ENCODE measurements at regions not wholly inside any gene's neighbourhood (a gene's known extent, or its start where the extent isn't known, plus 50 kb on each side); places are given as distances from the start of the nearest gene placed in this dataset.

DNA sequence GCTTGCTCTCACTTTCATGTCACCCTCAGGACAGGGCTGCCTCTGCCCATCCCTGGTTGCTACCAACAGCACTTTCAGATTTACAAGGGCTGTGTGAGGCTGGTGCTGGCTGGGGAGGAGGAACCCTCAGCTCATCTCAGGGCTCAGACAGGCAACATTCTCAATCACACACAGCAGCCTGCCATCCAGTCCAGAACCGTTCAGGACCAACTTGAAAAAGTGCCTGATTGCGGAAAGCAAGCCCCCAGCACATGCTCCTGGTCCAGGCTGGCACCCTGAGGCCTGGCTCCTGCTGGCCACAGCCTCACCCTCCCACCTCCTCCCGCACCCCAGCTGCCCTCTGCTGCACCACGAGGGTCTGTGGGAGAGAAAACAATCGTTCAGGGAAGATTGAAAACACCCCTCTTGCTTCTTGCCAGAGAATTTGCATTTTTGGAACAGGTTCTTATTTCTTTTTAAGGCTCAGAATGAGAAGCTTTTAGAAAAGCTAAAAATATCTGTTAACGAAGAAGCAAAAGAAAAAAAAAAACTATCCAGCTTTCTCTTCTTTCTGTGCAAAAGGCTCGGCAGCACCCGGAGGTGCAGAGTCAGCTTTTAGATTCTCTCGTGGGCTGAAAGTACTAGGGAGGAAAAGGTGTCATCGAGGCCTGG is 403.8 kb upstream of the ID2 start:
- DNase-seq (ENCODE audit: low read depth in 2 of 2): no peak

DNA sequence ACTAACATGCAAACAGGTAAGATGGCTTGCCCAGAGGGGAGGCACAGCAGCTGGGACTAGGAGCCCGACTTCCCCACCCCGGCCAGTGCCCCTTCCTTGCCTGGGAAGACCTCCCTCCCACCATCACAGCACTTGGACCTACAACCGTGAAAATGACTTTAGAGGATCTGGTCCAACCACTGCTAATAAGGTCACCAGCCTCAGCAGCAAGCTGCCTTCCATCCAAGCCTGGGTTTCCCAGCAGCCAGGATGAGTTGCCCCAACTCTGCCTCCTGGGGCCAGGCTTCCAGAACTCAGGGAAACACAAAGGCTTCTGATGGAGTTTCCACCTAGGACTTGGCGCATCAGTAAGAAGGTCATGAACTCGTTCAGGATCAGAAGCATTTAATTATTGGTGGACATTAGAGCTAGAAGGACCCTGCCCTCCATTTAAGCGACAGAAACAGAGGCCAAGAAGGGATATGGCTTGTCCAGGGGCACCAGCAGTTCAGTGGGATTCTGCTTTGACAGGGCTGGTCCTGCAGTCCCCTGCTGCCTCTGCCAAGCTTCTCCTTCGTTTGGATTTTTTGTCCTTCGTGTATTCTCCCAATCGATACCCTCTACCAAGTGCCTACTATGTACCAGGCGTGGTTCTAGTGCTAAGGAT is 403.0 kb upstream of the ID2 start:
- no peak for DNase-seq (ENCODE audit: low read depth in 2 of 2)

DNA sequence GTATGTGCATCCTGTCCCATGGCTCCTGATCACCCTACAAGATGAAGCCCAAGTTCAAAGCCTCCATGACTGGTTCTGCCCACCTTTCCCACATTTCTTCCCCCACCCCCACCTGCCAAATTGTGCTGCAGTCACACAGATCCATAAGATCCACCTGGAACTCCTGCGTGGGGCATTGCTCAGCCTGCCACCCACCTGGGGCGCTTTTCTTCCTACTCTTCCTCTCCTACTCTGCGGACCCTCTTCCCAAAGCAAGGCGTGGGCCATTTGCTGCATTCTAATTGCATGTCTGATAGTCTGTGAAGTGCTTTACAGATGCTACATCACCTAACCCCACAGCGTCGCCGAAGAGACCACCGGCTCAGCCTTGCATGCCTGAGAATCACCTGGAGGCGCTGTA is 402.4 kb upstream of the ID2 start:
- DNase-seq (ENCODE audit: low read depth in 2 of 2): no peak

DNA sequence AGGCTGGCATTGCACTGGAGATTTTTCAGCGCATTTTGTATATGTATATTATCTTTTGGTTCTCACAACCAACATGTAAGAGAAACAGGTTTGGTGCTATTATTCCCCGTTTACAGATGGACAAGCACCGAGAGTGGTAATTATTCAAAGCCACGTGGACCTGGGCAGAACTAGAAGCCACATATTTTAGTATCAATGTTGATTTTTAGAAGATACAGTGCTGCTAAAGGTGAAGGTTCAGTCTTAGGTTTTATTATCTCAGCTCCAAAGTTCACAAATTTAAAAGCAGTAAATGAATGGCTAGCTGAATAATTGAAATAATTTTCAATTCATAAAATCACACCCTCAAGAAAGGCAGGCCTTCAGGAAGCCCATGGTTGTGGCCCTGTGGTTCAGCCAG is 400.6 kb upstream of the ID2 start:
- DNase-seq (ENCODE audit: low read depth in 2 of 2): no peak

DNA sequence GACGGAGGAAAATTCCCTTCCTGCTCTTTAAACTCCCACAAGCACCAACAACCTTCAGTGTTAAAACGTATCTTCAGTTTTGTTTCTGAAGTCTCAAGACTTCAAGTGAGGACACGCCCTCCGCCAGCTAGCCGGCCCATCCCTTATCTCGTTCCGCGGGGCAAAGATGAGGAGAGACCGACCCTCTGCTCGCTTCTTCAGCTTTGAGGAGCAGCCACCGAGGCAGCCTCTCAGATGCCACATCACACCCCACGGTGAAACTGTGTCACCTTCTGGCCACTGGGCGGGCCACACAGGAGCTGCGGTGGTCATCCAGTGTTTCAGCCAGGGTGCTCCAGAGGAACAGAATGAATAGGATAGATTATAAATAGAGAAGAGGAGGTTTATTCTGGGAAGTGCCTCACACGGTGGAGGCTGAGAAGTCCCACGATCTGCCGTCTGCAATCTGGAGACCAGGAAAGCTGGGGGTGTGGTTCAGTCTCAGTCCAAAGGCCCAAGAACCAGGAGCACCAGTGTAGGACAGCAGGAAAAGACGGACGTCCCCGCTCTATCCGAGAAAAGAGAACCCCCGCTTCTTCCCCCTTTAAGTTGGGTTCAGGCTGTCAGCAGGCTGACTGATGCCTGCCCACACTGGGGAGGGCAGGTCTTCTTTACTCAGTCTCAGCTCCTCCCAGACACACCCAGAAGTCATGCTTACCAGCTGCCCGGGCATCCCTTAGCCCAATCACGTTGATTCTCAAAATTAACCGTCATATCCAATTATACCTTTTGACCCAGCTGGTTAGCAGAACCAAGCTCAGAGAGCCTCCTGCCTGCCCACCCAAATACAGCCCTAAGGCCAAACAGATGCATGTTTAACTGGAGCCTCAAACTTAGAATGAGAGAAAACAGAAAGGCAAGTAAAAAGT is 399.7 kb upstream of the ID2 start:
- DNase-seq (ENCODE audit: low read depth in 2 of 2): no peak

DNA sequence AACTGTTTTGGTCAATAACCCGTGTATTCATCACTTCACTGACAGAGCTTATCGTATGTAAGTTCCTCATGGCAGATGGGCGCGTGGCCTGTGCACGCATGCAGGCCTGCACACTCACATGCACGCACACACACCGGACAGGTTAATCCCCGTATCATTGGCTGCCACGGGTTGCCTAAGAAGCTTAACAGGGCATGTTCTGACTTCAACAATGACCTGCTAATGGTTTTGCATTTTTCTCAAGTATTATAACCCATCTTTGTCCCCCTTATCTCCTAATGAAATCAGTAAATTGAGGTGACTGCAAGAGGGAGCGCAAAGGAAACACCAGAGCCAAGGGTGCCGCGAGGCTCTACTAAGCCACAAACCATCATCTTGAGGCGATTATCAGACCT is 399.0 kb upstream of the ID2 start:
- DNase-seq (ENCODE audit: low read depth in 2 of 2): no peak

DNA sequence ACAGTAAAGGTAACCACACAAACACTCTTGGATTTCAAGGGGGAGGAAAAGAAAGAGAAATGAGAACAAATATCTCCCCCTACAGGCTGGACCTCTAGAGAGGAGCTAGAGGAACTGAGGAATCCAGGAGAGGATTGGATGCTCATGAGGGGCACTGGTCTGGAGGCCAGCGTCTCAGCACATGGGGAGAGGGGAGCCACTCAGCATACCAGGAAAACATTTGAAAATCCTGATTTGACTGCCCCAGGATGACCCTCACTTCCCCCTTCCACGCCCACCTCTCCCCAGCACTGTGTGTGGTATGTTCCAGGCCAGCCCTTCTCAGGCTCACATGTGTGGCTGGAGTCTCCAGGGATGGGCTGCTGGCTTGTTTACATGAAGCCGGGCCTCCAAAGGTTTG is 396.8 kb upstream of the ID2 start:
- DNase-seq (ENCODE audit: low read depth in 2 of 2): no peak

DNA sequence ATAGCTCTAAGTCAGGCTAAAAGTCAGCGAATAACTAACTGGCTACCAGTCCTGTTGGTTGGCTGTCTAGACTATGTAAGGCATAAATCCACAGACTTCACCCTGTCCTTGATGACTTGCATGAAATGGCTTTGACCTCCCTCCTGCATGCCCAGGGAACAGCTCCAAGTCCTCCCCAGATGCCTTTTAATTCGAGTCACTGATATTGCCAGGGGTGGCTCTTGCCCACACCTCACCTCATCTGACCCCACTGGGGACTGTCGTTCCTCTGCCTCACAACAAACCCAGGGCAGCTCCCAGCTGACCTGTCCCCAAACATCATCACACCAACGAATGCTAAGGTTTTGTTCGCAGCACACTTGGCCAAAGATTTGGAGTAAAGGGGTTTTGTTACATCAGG is 396.0 kb upstream of the ID2 start:
- no peak for DNase-seq (ENCODE audit: low read depth in 2 of 2)

DNA sequence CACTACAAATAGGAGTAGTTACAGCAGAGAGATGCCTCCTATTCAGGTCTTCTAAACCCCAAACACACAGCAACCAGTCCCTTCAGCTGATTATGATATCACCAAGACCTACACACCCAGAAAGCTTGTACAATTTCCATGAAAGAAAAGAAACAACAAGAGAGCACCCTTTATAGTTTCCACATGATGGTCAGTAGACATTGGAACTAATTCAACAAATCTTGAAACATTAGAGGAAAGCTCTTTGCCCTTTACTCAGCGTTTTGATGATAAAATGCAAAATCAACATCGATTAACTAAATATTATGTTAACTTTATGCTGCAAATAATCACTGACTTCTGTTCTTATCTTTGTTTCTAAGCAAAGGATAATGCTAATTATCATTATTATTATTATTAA is 393.6 kb upstream of the ID2 start:
- no peak for DNase-seq (ENCODE audit: low read depth in 2 of 2)

DNA sequence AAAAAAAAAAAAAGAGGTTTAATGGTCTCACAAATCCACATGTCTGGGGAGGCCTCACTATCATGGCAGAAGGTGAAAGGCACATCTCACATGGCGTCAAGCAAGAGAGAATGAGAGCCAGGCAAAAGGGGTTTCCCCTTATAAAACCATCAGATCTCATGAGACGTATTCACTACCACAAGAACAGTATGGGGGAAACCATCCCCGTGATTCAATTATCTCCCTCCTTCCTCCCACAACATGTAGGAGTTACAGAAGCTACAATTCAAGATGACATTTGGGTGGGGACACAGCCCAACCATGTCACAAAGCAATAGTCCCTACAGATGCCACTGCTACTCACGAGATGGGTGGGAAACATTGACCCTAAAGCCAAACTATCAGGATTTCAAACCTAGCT is 392.7 kb upstream of the ID2 start:
- no peak for DNase-seq (ENCODE audit: low read depth in 2 of 2)

DNA sequence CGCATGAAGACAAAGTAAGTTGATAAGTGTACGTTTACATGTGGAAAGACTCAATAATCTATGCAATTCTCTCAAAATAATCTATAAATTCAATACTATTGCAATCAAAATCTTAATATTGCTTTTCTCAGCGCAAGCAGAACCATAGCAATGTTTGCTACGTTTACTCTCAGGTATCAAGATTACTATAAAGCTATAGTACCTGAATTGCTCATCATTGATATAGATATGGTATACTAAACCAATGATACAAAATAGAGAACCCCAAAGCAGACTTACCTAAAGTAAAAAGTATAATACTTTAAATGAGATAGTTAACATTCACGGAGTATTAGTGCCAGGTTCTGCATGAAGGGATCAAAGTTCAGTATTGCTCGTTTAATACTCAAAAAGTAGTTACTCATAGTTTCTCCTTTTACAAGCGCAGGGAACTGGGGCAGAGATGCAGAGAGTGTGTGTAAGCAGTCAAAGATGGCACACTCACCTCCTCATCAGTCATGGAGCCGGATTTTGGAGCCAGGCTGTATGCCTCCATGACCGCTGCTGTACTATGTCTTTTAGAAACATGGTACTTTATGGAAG is 391.0 kb upstream of the ID2 start:
- no peak for DNase-seq (ENCODE audit: low read depth in 2 of 2)

DNA sequence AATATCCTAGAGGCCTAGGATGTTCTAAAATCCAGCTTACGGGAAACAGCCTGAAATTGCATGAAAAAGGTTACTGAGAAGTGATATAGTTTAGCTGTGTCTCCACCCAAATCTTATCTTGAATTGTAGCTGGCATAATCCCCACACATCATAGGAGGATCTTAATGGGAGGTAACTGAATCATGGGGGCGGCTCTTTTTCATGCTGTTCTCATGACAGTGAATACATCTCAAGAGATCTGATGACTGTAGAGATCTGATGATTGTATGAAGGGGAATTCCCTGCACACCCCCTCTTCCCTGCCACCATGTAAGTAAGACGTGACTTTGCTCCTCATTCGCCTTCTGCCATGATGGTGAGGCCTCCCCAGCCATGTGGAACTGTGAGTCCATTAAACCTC is 385.6 kb upstream of the ID2 start:
- DNase-seq (ENCODE audit: low read depth in 2 of 2): no peak

DNA sequence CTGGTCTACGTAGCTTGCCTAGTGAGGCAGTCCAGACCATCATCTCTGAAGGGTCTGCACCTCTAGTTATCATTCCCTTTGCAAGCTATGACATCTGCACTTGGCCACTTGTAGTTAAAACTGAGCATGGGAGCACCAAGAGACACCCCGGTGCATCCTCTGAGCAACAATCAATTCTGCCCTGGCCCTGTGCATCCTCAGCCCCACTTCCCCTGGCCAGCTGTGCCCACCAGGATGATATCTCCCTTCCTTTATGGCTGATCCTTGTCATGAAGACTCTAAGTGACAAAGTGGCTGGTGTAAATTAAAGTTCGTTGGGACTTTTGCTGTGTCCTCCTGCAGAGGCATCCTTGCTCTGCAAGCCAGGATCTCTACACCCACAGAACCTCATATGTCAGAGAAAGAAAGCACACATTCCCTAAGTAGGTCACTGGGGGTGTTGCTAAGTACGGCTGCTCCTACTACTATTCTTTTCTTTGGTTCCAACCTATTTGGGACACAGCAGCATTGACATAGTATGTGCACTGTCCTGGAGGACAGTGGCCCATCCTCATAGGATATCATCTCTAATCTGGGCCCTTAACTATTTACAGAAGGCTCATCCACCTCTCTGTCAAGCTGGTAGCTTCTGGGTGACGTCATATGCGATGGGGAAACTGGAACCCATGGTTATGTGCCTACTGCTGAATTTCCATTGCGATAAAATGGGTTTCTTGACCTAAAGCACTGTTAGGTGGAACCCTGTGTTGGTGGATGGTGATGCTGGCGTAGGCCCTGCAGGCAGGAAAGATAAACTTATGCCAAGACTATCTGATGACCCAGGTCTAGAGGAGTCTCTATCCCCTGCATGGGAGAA is 384.3 kb upstream of the ID2 start:
- DNase-seq (ENCODE audit: low read depth in 2 of 2): no peak

DNA sequence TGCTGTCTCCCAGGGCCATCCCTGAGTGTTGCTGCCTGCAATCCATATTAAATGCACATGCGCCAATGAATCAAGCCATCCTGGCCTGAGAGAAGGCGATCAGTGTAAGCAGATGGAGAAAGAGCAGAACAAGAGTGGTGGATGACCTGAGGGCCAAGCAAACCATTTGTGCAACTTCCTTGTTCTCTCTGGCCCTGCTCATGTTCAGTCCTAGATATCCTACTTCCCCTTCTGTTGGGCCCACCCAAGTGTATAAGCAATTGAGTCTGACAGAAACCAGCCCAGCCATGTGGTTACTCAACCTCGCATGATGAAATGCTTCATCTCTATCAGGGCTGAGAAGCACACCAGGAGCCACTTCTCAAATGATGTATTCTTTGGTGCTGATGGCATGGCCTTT is 383.1 kb upstream of the ID2 start:
- no peak for DNase-seq (ENCODE audit: low read depth in 2 of 2)

DNA sequence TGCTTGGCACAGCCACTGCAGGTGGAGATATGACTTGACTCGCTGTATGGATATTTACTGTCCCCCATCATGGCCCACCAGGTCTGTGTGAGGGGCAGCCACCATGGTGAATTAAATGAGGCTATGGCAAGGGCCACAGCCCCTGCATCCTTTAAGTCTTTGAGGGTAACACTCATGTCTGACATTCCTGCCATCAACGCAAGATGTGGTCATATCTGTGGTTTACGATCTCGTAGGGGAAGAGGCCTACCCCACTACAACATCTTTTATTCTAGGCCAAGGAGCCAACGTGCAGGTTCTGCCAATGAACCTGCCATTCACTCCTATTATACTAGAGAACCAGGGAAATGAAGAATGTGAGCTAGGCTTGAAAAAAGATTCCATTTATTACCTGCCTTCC is 381.6 kb upstream of the ID2 start:
- DNase-seq (ENCODE audit: low read depth in 2 of 2): no peak

DNA sequence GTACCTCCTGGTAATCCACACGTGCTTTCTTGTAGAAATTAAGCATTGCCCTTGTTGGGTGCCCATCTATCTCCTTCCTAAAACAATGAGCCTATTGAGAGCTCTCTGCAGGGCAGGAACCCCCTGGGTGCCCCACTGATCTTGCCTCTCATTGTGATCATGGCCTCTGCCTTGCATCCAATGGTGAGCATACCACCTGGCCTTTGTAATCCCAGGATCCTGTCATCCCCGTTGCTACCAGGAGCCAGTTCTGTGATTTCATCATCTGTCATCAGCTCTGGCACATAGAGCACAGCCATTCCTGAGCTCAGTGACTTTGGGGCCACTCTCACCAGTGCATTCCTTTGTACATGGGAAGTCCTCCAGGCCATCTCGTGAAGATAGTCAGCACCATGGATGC is 381.0 kb upstream of the ID2 start:
- no peak for DNase-seq (ENCODE audit: low read depth in 2 of 2)

DNA sequence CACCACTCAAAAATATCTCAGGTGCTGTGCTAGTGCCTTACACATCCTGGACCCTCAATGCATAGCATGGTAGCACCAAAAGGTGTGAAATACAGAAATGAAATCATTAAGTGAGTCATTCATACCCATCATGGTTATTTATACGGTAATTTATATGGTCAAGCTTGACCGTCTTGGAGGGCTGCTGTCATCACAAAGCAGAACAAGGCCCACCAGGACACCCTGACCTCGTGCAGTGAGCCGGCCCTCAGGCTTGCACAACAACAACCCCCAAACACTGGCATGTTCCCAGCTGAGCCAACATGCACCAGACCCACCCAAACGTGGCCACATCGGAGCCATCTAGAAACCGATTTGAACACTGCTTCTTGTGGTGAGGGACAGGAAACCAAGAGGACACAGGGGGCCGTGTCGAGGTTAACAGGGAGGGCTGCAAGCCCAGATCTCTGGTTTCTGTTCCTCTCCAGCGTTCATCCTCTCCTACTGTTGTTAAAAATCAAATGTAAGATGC is 378.5 kb upstream of the ID2 start:
- peak; percentile 60 to 72 for DNase-seq (ENCODE audit: low read depth in 2 of 2)

DNA sequence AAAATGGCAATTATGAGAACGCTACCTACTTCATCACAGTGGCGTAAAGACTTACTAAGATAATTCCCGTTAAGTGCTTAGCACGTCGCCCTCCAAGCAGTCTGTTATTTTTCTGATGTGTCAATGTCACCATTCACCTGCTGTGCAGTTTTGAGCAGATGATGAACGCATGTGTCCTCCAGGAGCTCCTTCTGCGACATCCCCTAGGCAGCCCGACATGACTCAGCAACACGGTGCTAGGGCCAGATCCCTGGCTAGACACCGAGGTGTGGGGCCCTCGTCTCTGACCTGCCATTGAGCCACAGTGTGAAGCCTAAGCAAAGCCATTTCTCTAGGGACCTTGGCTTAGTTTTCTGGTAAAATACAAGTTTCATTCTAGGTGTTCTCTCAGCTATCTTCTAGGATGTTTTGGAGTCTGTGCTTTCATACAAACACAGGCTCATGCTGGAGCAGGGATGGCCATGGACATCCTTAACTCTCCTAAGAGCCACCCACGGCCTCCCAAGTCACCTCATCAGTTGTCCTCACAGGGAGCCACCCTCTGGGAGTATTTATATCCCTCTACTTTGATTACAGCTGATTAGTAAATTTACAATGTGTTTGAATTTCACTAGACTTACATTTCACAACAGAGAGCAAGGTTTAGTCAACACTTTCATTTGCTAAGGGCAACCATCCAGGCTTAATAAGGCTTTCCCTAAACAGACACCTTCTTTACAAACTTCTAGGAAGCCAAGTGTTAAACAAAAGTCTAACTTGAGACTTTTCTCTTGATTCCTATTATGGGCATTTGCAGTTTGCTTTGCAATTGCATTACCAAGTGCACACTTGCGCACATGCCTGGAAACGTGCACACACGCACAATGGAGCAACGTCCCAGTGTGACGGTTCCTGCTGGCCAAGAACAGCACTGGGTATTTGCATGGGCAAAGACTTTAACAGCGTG is 376.8 kb upstream of the ID2 start:
- DNase-seq (ENCODE audit: low read depth in 2 of 2): no peak

DNA sequence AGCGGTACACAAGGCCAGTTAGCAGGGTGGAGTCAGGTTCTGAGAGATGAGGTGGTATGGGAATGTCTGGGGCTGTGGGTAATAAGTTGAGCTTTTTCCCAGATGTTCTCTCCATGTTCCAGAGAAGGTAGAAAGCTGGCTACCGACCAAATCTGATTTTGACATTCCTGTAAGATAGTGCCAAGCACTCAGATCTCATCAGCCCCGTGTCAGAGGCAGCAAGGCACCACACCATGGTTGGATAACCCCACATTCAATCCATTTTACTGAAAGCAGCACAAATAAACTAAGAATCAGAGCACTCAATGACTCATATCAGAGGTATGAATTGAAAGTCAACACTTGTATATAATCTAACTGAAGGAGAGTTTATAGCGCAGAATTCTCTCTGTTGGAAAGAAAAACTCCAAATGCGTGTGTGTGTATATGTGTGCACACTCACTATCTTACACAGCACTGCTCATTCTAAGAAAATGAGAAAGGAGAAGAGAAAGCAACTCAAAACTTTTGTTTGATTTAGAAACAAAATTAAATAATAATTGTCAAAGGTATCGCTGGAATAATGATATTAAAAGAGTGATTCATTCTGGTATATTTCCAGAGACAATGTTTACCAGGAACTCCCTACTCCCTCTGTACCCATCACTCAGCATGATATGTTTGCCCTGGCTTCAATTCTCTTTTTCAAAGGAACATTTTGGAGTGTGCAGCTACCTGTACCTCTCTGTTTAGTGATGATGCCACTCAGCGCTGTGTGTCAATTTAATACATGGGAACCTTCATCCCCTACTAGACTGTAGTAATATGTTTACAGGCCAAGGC is 375.1 kb upstream of the ID2 start:
- DNase-seq (ENCODE audit: low read depth in 2 of 2): no peak
